K562 (cell line): ENCODE measurements at regions not wholly inside any gene's neighbourhood (a gene's known extent, or its start where the extent isn't known, plus 50 kb on each side); places are given as distances from the start of the nearest gene placed in this dataset.

Source experiments
- ARID1B ChIP-seq: fragments of 450-650 bp; IDR thresholded peaks from 2 replicates; pipeline ENCODE4 v1.6.1; 2016; ENCODE audit warnings: antibody characterized with exemption, mild to moderate bottlenecking, inconsistent platforms
- C11orf30 ChIP-seq: fragments of 450-650 bp; IDR thresholded peaks from 2 replicates; pipeline ENCODE4 v1.6.1; 2016; ENCODE audit warnings: low read depth, mild to moderate bottlenecking
- CBX2 ChIP-seq: fragments of 200-600 bp; sonication (generic); IDR thresholded peaks from one replicate; pipeline ENCODE4 v1.6.1; 2012; ENCODE audit warnings: mild to moderate bottlenecking, low read length, inconsistent platforms; ENCODE audit not compliant: insufficient read depth, poor library complexity, severe bottlenecking
- ESRRA ChIP-seq: fragments of 450-650 bp; IDR thresholded peaks from 2 replicates; pipeline ENCODE4 v1.6.1; 2014; ENCODE audit warnings: low read depth, mild to moderate bottlenecking, moderate library complexity, borderline replicate concordance
- ETV6 ChIP-seq, 3 experiments: fragments of 150-350 bp in 1 of 3; sonication (generic) in 1 of 3; formaldehyde crosslinking in 1 of 3; IDR thresholded peaks; 2 replicates each; pipeline versions ENCODE4 v1.6.1 to v1.8.0; 2014 to 2022; ENCODE audit warnings: borderline replicate concordance in 2 of 3, low read depth in 2 of 3, antibody characterized with exemption in 1 of 3, low read length in 1 of 3, mild to moderate bottlenecking in 1 of 3, missing genetic modification reagents in 1 of 3
- MEF2A ChIP-seq: IDR thresholded peaks from 2 replicates; pipeline ENCODE4 v1.6.1; 2011; ENCODE audit warnings: low read depth, mild to moderate bottlenecking, low read length, moderate library complexity; ENCODE audit not compliant: control insufficient read depth
- MGA ChIP-seq: fragments of 450-650 bp; IDR thresholded peaks from 2 replicates; pipeline ENCODE4 v1.6.1; 2016; ENCODE audit warnings: mild to moderate bottlenecking, moderate library complexity
- NCOR1 ChIP-seq: fragments of 450-650 bp; IDR thresholded peaks from 2 replicates; pipeline ENCODE4 v1.6.1; 2016; ENCODE audit warnings: mild to moderate bottlenecking, moderate library complexity
- NFE2 ChIP-seq: IDR thresholded peaks from 2 replicates; pipeline ENCODE4 v1.6.1; 2014; ENCODE audit warnings: antibody characterized with exemption, low read depth
- RB1 ChIP-seq: fragments of 450-650 bp; IDR thresholded peaks from 2 replicates; pipeline ENCODE4 v1.6.1; 2017; ENCODE audit warnings: low read depth, mild to moderate bottlenecking
- RBM25 ChIP-seq: fragments of 200-400 bp; formaldehyde crosslinking; IDR thresholded peaks from 2 replicates; pipeline ENCODE4 v1.6.1; 2018; ENCODE audit warnings: low read length, low read depth, moderate library complexity; ENCODE audit not compliant: severe bottlenecking
- RHOXF2B ChIP-seq: fragments of 250-450 bp; sonication (Bioruptor Pico); conservative IDR thresholded peaks from 2 replicates; pipeline ENCODE4 v1.5.1; 2021
- RNF2 ChIP-seq: sonication (generic); IDR thresholded peaks from 2 replicates; pipeline ENCODE4 v1.6.1; 2016
- SNIP1 ChIP-seq: fragments of 450-650 bp; IDR thresholded peaks from 2 replicates; pipeline ENCODE4 v1.7.1; 2017; ENCODE audit warnings: low read depth, mild to moderate bottlenecking
- ZNF263 ChIP-seq: sonication (generic); formaldehyde crosslinking; IDR thresholded peaks from 2 replicates; pipeline ENCODE4 v1.8.0; 2022; ENCODE audit warnings: mild to moderate bottlenecking, missing genetic modification reagents, borderline replicate concordance
- ZNF316 ChIP-seq: fragments of 450-650 bp; IDR thresholded peaks from 2 replicates; pipeline ENCODE4 v1.6.1; 2016
- ZNF347 ChIP-seq: fragments of 450-650 bp; formaldehyde crosslinking; IDR thresholded peaks from 2 replicates; pipeline ENCODE4 v1.4.0; 2020; ENCODE audit warnings: low read depth, mild to moderate bottlenecking, moderate library complexity

- 0 out of 2 replicates have a peak, but pooled peaks have one; percentile 15 for TF ChIP-seq MGA
- TF ChIP-seq ZNF316: peak; percentile 68
- peak; percentile 80 for TF ChIP-seq RBM25
- TF ChIP-seq MEF2A: peak; percentile 95
- TF ChIP-seq RNF2: peak; percentile 31; the same call in 1 of the 2 replicates
- peak; percentile 89 for TF ChIP-seq ARID1B
- TF ChIP-seq CBX2: no peak
- TF ChIP-seq RB1: 0 out of 2 replicates have a peak, but pooled peaks have one; percentile 4
- TF ChIP-seq ETV6 (IDR thresholded peaks at IDR 0.05; ENCODE audit: borderline replicate concordance in 1 of 2, low read depth in 2 of 2, low read length in 1 of 2): no peak
- TF ChIP-seq ETV6 (CRISPR knock-in tag; IDR thresholded peaks at IDR 0.05; ENCODE audit: borderline replicate concordance): 0 out of 2 replicates have a peak, but pooled peaks have one; percentile 35
- TF ChIP-seq NFE2: 0 out of 2 replicates have a peak, but pooled peaks have one; percentile 20
- TF ChIP-seq SNIP1: no peak
- peak; percentile 76 for TF ChIP-seq C11orf30
- peak; percentile 51; the same call in 1 of the 2 replicates for TF ChIP-seq NCOR1
- 0 out of 2 replicates have a peak, but pooled peaks have one; percentile 41 for TF ChIP-seq RHOXF2B
- TF ChIP-seq ESRRA: peak; percentile 97
- TF ChIP-seq ZNF347 (CRISPR knock-in tag): no peak
- no peak for TF ChIP-seq ZNF263
Measured at GRCh38 chr1:181151378-181152326, 63.2 kb downstream of the IER5 start (continued).
